ENCODE measurements at regions not wholly inside any gene's neighbourhood (a gene's known extent, or its start where the extent isn't known, plus 50 kb on each side); places are given as distances from the start of the nearest gene placed in this dataset.
"Not testable (repeated sequence)": the region's sequence is repeated elsewhere in the genome, so short reads cannot be mapped to it uniquely, and the experiment has no call there.

DNA sequence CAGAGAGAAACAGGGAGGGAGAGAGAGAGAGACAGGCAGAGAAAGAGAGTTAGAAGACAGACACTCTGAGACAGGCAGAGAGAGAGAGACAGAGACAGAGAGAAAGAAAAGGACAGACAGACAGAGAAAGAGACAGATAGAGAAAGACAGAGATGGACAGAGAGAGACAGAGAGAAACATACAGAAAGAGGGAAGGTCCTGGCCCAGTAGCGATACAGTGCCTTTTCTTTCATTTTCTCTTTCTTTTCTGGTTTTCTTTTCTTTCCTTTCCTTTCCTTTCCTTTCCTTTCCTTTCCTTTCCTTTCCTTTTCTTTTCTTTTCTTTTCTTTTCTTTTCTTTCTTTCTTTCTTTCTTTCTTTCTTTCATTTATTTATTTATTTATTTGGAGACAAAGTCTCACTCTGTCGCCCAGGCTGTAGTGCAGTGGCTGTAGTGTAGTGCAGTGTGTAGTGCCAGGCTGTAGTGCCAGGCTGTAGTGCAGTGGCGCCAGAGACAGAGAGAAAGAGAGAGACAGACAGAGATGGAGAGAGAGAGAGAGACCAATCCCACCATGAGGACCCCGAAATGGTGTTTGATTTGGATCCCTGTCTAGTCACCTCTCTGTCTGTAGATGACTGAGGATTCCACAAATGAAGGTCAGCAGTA is 1501.5 kb upstream of the DEFB115 start:
- not testable (repeated sequence) for TF ChIP-seq EZH2 (IDR thresholded peaks at IDR 0.05); POLR2AphosphoS5 (IDR thresholded peaks at IDR 0.05; ENCODE audit: borderline replicate concordance, low read depth, low read length); FOXP2 (optimal IDR thresholded peaks at IDR 0.05; ENCODE audit: control extremely low read depth, extremely low read length, insufficient read depth)
